ENCODE measurements at regions not wholly inside any gene's neighbourhood (a gene's known extent, or its start where the extent isn't known, plus 50 kb on each side); places are given as distances from the start of the nearest gene placed in this dataset.

GRCh38 chr6:78797270-78797669, 70.1 kb upstream of the IRAK1BP1 start:
- no peak for TF ChIP-seq CTCF (IDR thresholded peaks at IDR 0.05)
- no peak for TF ChIP-seq POLR2A (IDR thresholded peaks at IDR 0.05)

Data from thyroid gland (tissue), 4 donors.